ENCODE measurements at regions not wholly inside any gene's neighbourhood (a gene's known extent, or its start where the extent isn't known, plus 50 kb on each side); places are given as distances from the start of the nearest gene placed in this dataset.
"Not testable (repeated sequence)": the region's sequence is repeated elsewhere in the genome, so short reads cannot be mapped to it uniquely, and the experiment has no call there.

DNA sequence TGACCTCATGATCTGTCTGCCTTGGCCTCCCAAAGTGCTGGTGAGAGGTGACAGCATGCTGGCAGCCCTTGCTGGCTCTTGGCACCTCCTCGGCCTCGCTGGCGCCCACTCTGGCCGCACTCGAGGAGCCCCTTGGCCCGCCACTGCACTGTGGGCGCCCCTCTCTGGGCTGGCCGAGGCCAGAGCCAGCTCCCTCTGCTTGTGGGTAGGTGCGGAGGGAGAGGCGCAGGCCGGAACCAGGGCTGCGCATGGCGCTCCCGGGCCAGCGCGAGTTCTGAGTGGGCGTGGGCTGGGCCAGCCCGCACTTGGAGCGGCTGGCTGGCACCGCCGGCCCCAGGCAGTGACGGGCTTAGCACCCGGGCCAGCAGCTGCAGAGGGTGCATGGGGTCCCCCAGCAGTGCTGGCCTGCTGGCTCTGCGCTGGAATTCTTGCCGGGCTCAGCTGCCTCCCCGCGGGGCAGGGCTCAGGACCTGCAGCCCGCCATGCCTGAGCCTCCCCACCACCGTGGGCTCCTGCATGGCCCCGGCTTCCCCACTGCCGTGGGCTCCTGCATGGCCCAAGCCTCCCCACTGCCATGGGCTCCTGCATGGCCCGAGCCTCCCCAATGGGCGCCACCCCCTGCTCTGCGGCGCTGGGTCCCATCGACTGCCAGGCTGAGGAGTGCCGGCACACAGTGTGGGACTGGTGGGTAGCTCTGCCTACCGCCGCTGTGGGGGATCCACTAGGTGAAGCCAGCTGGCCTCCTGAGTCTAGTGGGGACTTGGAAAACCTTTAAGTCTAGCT, 76.4 kb upstream of the OSBPL11 start:
- Histone ChIP-seq H3K4me3 (ENCODE audit: low read length in 2 of 2) (no peak overlapping the region), H3K9me3 (ENCODE audit: control insufficient read depth in 2 of 2, insufficient read depth in 1 of 2, low read length in 1 of 2) (peaks cover 0 to 3% of the 10 kb centered on the region in 2 donors), H3K36me3 (ENCODE audit: control insufficient read depth in 2 of 2, insufficient read depth in 2 of 2, low read length in 1 of 2) (no peaks in the 10 kb centered on the region), H3K4me1 (ENCODE audit: control insufficient read depth in 2 of 2, insufficient read depth in 2 of 2, low read length in 2 of 2) (no peaks in the 10 kb centered on the region), H3K27me3 (ENCODE audit: control insufficient read depth in 2 of 2, insufficient read depth in 1 of 2, low read length in 1 of 2) (no peaks in the 10 kb centered on the region), H3K27ac (ENCODE audit: low read depth in 1 of 2, low read length in 1 of 2) (no peak overlapping the region)
- DNase-seq (ENCODE audit: low read depth in 6 of 9, low spot score in 9 of 9) = no peak
- 98% methylated on average over 39 of the region's 39 CpGs for WGBS

DNA sequence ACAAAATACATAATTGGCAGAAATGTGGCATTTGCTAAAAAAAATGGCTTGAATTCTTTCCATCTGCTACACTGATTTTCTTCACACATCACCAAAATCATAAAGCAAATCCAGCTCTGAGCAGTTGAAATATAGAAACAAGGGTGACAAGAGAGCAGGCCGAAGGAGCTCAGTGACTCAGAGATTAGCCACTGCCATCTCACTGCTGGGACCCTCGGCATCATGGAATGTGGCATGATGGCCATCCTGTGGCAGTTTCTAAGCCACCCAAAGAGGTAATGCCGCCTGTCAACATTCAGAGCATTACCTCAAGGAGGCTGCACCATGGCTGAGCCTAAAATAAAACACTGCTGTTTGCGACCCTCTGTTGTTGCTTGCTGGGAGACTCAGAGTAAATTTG, 80.5 kb upstream of the OSBPL11 start:
- H3K27me3 ChIP-seq (ENCODE audit: control insufficient read depth in 2 of 2, insufficient read depth in 1 of 2, low read length in 1 of 2) = no peaks in the 10 kb centered on the region
- H3K27ac ChIP-seq (ENCODE audit: low read depth in 1 of 2, low read length in 1 of 2) = peak overlapping the region; percentile 4 to 7
- no peak overlapping the region for H3K4me3 ChIP-seq (ENCODE audit: low read length in 2 of 2)
- peaks cover 0 to 3% of the 10 kb centered on the region in 2 donors for H3K9me3 ChIP-seq (ENCODE audit: control insufficient read depth in 2 of 2, insufficient read depth in 1 of 2, low read length in 1 of 2)
- no peaks in the 10 kb centered on the region for H3K4me1 ChIP-seq (ENCODE audit: control insufficient read depth in 2 of 2, insufficient read depth in 2 of 2, low read length in 2 of 2)
- 87% methylated on average over 4 of the region's 4 CpGs for WGBS
- DNase-seq (ENCODE audit: low read depth in 6 of 9, low spot score in 9 of 9) = no peak
- no peaks in the 10 kb centered on the region for H3K36me3 ChIP-seq (ENCODE audit: control insufficient read depth in 2 of 2, insufficient read depth in 2 of 2, low read length in 1 of 2)

DNA sequence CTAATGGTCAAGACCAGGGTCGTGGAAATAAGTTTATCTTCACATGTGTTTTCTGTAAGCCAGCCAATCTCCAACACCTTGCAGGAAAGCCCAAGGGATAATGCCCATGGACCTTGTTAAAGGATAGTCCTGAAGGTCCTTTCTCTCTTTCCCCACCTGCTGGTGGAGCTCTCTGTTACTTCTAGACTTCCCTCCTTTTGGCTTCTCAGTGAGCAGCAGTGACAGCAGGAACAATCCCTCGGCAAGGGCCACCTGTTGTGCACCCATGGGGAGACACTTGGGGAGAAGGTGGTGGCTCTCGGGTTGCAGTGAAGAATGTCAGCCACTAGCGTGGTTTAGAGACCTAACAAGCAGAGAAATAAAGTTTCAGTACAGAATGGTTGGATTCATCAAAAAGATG, 84.0 kb upstream of the OSBPL11 start:
- 93% methylated on average over 4 of the region's 4 CpGs for WGBS
- Histone ChIP-seq H3K4me3 (ENCODE audit: low read length in 2 of 2) (no peak overlapping the region), H3K36me3 (ENCODE audit: control insufficient read depth in 2 of 2, insufficient read depth in 2 of 2, low read length in 1 of 2) (no peaks in the 10 kb centered on the region), H3K27ac (ENCODE audit: low read depth in 1 of 2, low read length in 1 of 2) (no peak overlapping the region), H3K4me1 (ENCODE audit: control insufficient read depth in 2 of 2, insufficient read depth in 2 of 2, low read length in 2 of 2) (no peaks in the 10 kb centered on the region), H3K27me3 (ENCODE audit: control insufficient read depth in 2 of 2, insufficient read depth in 1 of 2, low read length in 1 of 2) (no peaks in the 10 kb centered on the region), H3K9me3 (ENCODE audit: control insufficient read depth in 2 of 2, insufficient read depth in 1 of 2, low read length in 1 of 2) (no peaks in the 10 kb centered on the region)
- no peak for DNase-seq (ENCODE audit: low read depth in 6 of 9, low spot score in 9 of 9)

DNA sequence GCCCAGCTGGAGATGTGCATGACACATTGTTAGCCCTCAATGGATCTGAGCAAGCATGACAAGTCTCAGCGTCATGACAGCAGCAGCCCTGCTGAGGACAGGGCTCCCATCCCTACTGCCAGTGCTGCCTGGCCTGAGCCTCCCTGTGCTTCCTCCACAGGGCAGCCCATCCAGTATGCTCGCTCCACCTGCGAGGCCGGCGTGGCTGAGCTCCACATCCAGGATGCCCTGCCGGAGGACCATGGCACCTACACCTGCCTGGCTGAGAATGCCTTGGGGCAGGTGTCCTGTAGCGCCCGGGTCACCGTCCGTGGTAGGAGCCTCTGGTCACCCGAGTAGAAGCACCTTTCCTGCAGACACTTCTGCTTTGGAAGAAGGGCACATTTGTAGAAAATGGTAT, 85.8 kb upstream of the OSBPL11 start:
- H3K27me3 ChIP-seq (ENCODE audit: control insufficient read depth in 2 of 2, insufficient read depth in 1 of 2, low read length in 1 of 2) = no peaks in the 10 kb centered on the region
- no peaks in the 10 kb centered on the region for H3K9me3 ChIP-seq (ENCODE audit: control insufficient read depth in 2 of 2, insufficient read depth in 1 of 2, low read length in 1 of 2)
- H3K36me3 ChIP-seq (ENCODE audit: control insufficient read depth in 2 of 2, insufficient read depth in 2 of 2, low read length in 1 of 2) = no peaks in the 10 kb centered on the region
- H3K4me1 ChIP-seq (ENCODE audit: control insufficient read depth in 2 of 2, insufficient read depth in 2 of 2, low read length in 2 of 2) = no peaks in the 10 kb centered on the region
- H3K27ac ChIP-seq (ENCODE audit: low read depth in 1 of 2, low read length in 1 of 2) = no peak overlapping the region
- H3K4me3 ChIP-seq (ENCODE audit: low read length in 2 of 2) = no peak overlapping the region
- DNase-seq (ENCODE audit: low read depth in 6 of 9, low spot score in 9 of 9) = no peak
- WGBS = 98% methylated on average over 11 of the region's 11 CpGs

DNA sequence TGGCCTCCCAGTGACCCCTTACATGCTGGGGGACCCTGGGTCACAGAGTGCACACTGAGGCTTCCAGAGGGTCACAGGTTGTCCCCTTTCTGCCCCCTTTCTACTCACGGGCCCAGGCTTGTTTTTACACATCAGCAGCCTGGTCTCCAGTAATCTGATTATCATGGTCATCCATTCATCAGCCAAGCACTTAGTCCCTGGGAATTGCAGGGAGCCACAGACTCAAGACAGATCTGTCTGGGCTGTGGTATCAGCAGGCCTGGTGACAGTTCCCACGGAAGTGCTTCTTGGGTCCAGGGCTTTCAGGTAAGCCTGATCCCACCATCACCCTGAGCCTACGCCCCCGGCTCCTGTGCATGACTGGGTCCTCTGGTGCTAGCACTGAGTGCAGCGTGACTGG, 86.6 kb upstream of the OSBPL11 start:
- not testable (repeated sequence) for H3K27ac ChIP-seq (ENCODE audit: low read depth in 1 of 2, low read length in 1 of 2); H3K36me3 ChIP-seq (ENCODE audit: control insufficient read depth in 2 of 2, insufficient read depth in 2 of 2, low read length in 1 of 2); H3K27me3 ChIP-seq (ENCODE audit: control insufficient read depth in 2 of 2, insufficient read depth in 1 of 2, low read length in 1 of 2); H3K4me1 ChIP-seq (ENCODE audit: control insufficient read depth in 2 of 2, insufficient read depth in 2 of 2, low read length in 2 of 2); H3K9me3 ChIP-seq (ENCODE audit: control insufficient read depth in 2 of 2, insufficient read depth in 1 of 2, low read length in 1 of 2); DNase-seq (ENCODE audit: low read depth in 6 of 9, low spot score in 9 of 9); H3K4me3 ChIP-seq (ENCODE audit: low read length in 2 of 2)
- WGBS = 98% methylated on average over 5 of the region's 5 CpGs

DNA sequence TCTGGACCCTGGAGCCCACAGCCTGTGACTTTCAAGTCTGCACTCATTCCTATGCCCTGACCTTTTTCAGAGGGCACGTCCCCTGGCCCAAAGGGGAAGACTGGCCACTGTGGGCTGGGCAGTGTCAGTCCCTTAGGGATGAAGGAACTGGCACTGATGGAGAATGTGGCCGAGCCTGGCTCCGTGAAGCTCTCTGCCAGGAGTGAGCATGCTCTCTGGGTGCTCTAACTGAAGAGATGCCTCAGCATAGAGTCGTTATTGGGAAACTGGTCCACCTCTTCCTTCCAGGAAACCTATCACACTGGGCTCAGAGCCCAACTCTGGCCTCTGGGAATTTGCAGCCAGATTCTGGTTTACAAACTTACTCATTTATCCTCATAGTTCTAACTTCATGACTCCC, 87.3 kb upstream of the OSBPL11 start:
- WGBS = 81% methylated on average over 4 of the region's 4 CpGs
- not testable (repeated sequence) for H3K27me3 ChIP-seq (ENCODE audit: control insufficient read depth in 2 of 2, insufficient read depth in 1 of 2, low read length in 1 of 2); DNase-seq (ENCODE audit: low read depth in 6 of 9, low spot score in 9 of 9); H3K4me1 ChIP-seq (ENCODE audit: control insufficient read depth in 2 of 2, insufficient read depth in 2 of 2, low read length in 2 of 2); H3K36me3 ChIP-seq (ENCODE audit: control insufficient read depth in 2 of 2, insufficient read depth in 2 of 2, low read length in 1 of 2); H3K4me3 ChIP-seq (ENCODE audit: low read length in 2 of 2); H3K9me3 ChIP-seq (ENCODE audit: control insufficient read depth in 2 of 2, insufficient read depth in 1 of 2, low read length in 1 of 2)
- H3K27ac ChIP-seq (ENCODE audit: low read depth in 1 of 2, low read length in 1 of 2) = peak overlapping the region in 1 of 2 donors; percentile 5

DNA sequence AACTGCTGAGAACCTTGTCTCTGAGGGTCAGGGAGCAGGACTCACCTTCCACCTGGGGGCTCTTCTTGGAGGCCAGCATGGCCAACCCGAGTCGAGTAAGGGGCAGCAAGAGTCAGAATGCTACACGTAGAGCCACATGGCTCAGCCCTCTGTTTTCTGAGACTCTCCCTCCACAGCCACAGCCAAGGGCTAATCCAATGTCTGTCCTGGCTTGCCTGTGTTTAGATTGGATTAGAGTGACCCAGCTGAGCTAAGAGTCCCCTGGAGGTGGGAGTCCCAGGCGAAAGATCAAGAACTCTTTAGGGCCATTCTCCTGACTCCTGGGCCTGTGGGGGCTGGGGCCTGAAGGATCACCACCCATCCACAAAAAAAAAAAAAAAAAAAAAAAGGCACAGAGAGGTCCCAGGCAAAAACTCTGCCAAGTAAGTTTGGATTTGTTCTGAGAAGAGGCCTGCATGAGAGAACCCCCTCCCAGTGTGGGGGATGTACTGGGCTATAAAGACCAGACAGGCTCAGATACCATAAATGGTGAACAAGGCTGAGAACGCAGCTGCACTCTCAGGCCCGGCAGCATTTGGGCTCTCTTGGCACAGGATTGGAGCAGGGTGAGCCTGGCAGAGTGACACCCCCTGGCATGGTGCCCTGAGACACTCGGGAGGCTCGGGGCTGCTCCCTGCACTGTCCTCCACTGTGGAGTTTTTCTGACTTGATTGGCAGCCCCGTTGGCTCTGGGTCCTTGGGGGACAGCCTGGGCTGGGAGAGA, 88.0 kb upstream of the OSBPL11 start:
- Histone ChIP-seq H3K4me3 (ENCODE audit: low read length in 2 of 2) (no peak overlapping the region), H3K4me1 (ENCODE audit: control insufficient read depth in 2 of 2, insufficient read depth in 2 of 2, low read length in 2 of 2) (no peaks in the 10 kb centered on the region), H3K9me3 (ENCODE audit: control insufficient read depth in 2 of 2, insufficient read depth in 1 of 2, low read length in 1 of 2) (no peaks in the 10 kb centered on the region), H3K27me3 (ENCODE audit: control insufficient read depth in 2 of 2, insufficient read depth in 1 of 2, low read length in 1 of 2) (no peaks in the 10 kb centered on the region), H3K36me3 (ENCODE audit: control insufficient read depth in 2 of 2, insufficient read depth in 2 of 2, low read length in 1 of 2) (no peaks in the 10 kb centered on the region), H3K27ac (ENCODE audit: low read depth in 1 of 2, low read length in 1 of 2) (peak overlapping the region in 1 of 2 donors; percentile 64)
- WGBS = 92% methylated on average over 9 of the region's 9 CpGs
- DNase-seq (ENCODE audit: low read depth in 6 of 9, low spot score in 9 of 9) = no peak

DNA sequence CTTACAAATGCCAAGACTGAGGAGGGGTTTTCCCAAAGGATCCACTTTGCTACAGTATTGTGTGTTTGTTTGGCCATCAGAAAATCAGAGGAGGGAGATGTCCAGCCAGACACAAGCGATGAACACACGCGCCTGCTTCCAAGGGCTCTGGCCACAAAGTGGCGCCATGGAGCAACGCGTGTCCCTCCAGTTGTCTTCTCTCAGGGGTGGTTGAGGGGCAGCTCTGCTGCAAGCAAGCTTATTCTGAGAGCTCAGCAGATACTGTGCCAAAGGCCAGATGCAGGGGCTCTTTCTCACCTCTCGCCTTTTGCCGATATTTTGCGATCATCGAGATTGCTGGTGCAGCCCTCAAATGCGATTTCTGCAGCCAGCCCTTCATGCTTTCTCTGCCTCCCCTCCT, 88.9 kb upstream of the OSBPL11 start:
- no peak overlapping the region for H3K27ac ChIP-seq (ENCODE audit: low read depth in 1 of 2, low read length in 1 of 2)
- no peak for DNase-seq (ENCODE audit: low read depth in 6 of 9, low spot score in 9 of 9)
- H3K27me3 ChIP-seq (ENCODE audit: control insufficient read depth in 2 of 2, insufficient read depth in 1 of 2, low read length in 1 of 2) = no peaks in the 10 kb centered on the region
- no peaks in the 10 kb centered on the region for H3K4me1 ChIP-seq (ENCODE audit: control insufficient read depth in 2 of 2, insufficient read depth in 2 of 2, low read length in 2 of 2)
- no peak overlapping the region for H3K4me3 ChIP-seq (ENCODE audit: low read length in 2 of 2)
- H3K36me3 ChIP-seq (ENCODE audit: control insufficient read depth in 2 of 2, insufficient read depth in 2 of 2, low read length in 1 of 2) = no peaks in the 10 kb centered on the region
- no peaks in the 10 kb centered on the region for H3K9me3 ChIP-seq (ENCODE audit: control insufficient read depth in 2 of 2, insufficient read depth in 1 of 2, low read length in 1 of 2)
- WGBS = 48% methylated on average over 11 of the region's 11 CpGs

DNA sequence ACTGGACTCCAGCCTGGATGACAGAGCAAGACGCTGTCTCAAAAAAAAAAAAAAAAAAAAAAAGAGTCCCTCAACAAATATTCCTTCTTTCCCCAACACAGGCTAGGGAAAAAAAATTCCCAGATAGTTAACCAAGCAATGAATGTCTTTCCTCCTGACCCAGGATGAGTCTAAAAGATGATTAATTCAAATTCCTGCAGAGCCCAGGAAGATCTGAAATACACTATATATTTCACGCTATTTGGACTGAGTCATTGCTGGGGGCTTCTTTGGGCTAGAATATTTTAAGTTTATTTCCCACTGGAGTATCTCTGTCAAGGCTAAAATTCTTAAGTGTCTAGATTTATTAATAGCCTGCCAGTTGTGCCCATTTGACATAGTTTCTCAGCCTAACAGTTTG, 90.4 kb upstream of the OSBPL11 start:
- not testable (repeated sequence) for H3K4me3 ChIP-seq (ENCODE audit: low read length in 2 of 2)

More for the DNA sequence above, 90.4 kb upstream of the OSBPL11 start:
- H3K36me3 ChIP-seq (ENCODE audit: control insufficient read depth in 2 of 2, insufficient read depth in 2 of 2, low read length in 1 of 2); DNase-seq (ENCODE audit: low read depth in 6 of 9, low spot score in 9 of 9); H3K9me3 ChIP-seq (ENCODE audit: control insufficient read depth in 2 of 2, insufficient read depth in 1 of 2, low read length in 1 of 2); H3K27ac ChIP-seq (ENCODE audit: low read depth in 1 of 2, low read length in 1 of 2); H3K4me1 ChIP-seq (ENCODE audit: control insufficient read depth in 2 of 2, insufficient read depth in 2 of 2, low read length in 2 of 2); H3K27me3 ChIP-seq (ENCODE audit: control insufficient read depth in 2 of 2, insufficient read depth in 1 of 2, low read length in 1 of 2): not testable (repeated sequence)
- WGBS = 92% methylated on average over 2 of the region's 2 CpGs

All from thymus (tissue), 11 donors.